ENCODE measurements at regions not wholly inside any gene's neighbourhood (a gene's known extent, or its start where the extent isn't known, plus 50 kb on each side); places are given as distances from the start of the nearest gene placed in this dataset.

GRCh38 chr20:58140787-58141425 is 87.5 kb downstream of the ANKRD60 start:
- dilution Hi-C loops (cut with MboI; ENCODE audit: extremely low pct_ligation_motif_present, low sequenced_read_pairs): no loop called here
- Histone ChIP-seq H2AFZ (ENCODE audit: control insufficient read depth, low read length) (no peak overlapping the region), H3K4me1 (ENCODE audit: control insufficient read depth, extremely low read depth, insufficient read depth, low read length) (peaks cover 3% of the 10 kb centered on the region), H3K27me3 (ENCODE audit: control insufficient read depth, extremely low read depth, insufficient read depth, low read length) (peaks cover 79% of the 10 kb centered on the region), H4K20me1 (ENCODE audit: control insufficient read depth, extremely low read depth, insufficient read depth, low read length) (no peaks in the 10 kb centered on the region), H3K36me3 (ENCODE audit: control insufficient read depth in 2 of 2, extremely low read depth in 1 of 2, insufficient read depth in 2 of 2, low read length in 2 of 2) (no peaks in the 10 kb centered on the region), H3K9me3 (ENCODE audit: control insufficient read depth, low read depth, low read length) (no peaks in the 10 kb centered on the region), H3K9ac (ENCODE audit: control insufficient read depth, extremely low read depth, insufficient read depth, low read length) (no peak overlapping the region), H3K9me1 (ENCODE audit: control insufficient read depth, extremely low read depth, insufficient read depth, low read length) (no peaks in the 10 kb centered on the region), H3K27ac (ENCODE audit: control insufficient read depth, insufficient read depth, low read length) (no peak overlapping the region), H3K4me3 (ENCODE audit: control insufficient read depth in 2 of 3, extremely low read depth in 1 of 3, insufficient read depth in 2 of 3, low read depth in 1 of 3, low read length in 3 of 3) (no peak overlapping the region), H3K79me2 (ENCODE audit: control insufficient read depth, insufficient read depth, low read length) (no peaks in the 10 kb centered on the region), H3K4me2 (ENCODE audit: control insufficient read depth, extremely low read depth, insufficient read depth, low read depth, low read length) (no peak overlapping the region)
- no peak for FAIRE-seq
- DNase-seq (ENCODE audit: low read depth, low spot score): no peak
- TF ChIP-seq EZH2 (IDR thresholded peaks at IDR 0.05; ENCODE audit: low read length) (no peak), CTCF (optimal IDR thresholded peaks at IDR 0.05 in 1 of 3, IDR thresholded peaks at IDR 0.05 in 1 of 3, conservative IDR thresholded peaks at IDR 0.05 in 1 of 3; ENCODE audit: extremely low read depth in 1 of 3, insufficient read depth in 2 of 3, low read length in 3 of 3) (no peak)

- Histone ChIP-seq H2AFZ (ENCODE audit: control insufficient read depth, low read length) (no peak overlapping the region), H3K36me3 (ENCODE audit: control insufficient read depth in 2 of 2, extremely low read depth in 1 of 2, insufficient read depth in 2 of 2, low read length in 2 of 2) (no peaks in the 10 kb centered on the region), H3K9me1 (ENCODE audit: control insufficient read depth, extremely low read depth, insufficient read depth, low read length) (no peaks in the 10 kb centered on the region), H3K4me2 (ENCODE audit: control insufficient read depth, extremely low read depth, insufficient read depth, low read depth, low read length) (no peak overlapping the region), H3K27ac (ENCODE audit: control insufficient read depth, insufficient read depth, low read length) (no peak overlapping the region), H3K4me3 (ENCODE audit: control insufficient read depth in 2 of 3, extremely low read depth in 1 of 3, insufficient read depth in 2 of 3, low read depth in 1 of 3, low read length in 3 of 3) (no peak overlapping the region), H3K27me3 (ENCODE audit: control insufficient read depth, extremely low read depth, insufficient read depth, low read length) (peaks cover 72% of the 10 kb centered on the region), H3K4me1 (ENCODE audit: control insufficient read depth, extremely low read depth, insufficient read depth, low read length) (peaks cover 11% of the 10 kb centered on the region), H4K20me1 (ENCODE audit: control insufficient read depth, extremely low read depth, insufficient read depth, low read length) (no peaks in the 10 kb centered on the region), H3K9me3 (ENCODE audit: control insufficient read depth, low read depth, low read length) (no peaks in the 10 kb centered on the region), H3K79me2 (ENCODE audit: control insufficient read depth, insufficient read depth, low read length) (no peaks in the 10 kb centered on the region), H3K9ac (ENCODE audit: control insufficient read depth, extremely low read depth, insufficient read depth, low read length) (no peak overlapping the region)
- no peak for FAIRE-seq
- DNase-seq (ENCODE audit: low read depth, low spot score): no peak
- TF ChIP-seq CTCF (optimal IDR thresholded peaks at IDR 0.05 in 1 of 3, IDR thresholded peaks at IDR 0.05 in 1 of 3, conservative IDR thresholded peaks at IDR 0.05 in 1 of 3; ENCODE audit: extremely low read depth in 1 of 3, insufficient read depth in 2 of 3, low read length in 3 of 3) (no peak), EZH2 (IDR thresholded peaks at IDR 0.05; ENCODE audit: low read length) (no peak)
- dilution Hi-C loops (cut with MboI; ENCODE audit: extremely low pct_ligation_motif_present, low sequenced_read_pairs): no loop called here
Measured at GRCh38 chr20:58139849-58140786, 88.3 kb downstream of the ANKRD60 start.
